GM12878 (cell line): ENCODE measurements at regions not wholly inside any gene's neighbourhood (a gene's known extent, or its start where the extent isn't known, plus 50 kb on each side); places are given as distances from the start of the nearest gene placed in this dataset.

ENCODE experiments used
- ATAC-seq: fragments of 200-7000 bp; cut with Tn5 transposase; 3 replicates; pipeline ENCODE4 v1.9.1; 2020; ENCODE audit warnings: mild to moderate bottlenecking, moderate library complexity
- BruUV-seq: library from RNA; stranded (reverse); fragments of 400-500 nt; replicated peaks from 2 replicates; lab custom pipeline; 2021; lab: Mats Ljungman, UMichigan
- CTCF ChIA-PET: fragments of 300-600 bp; sonication (Branson Sonifier 250); formaldehyde crosslinking; extraction: SDS; loops from one replicate; lab custom pipeline; 2021; ENCODE audit warnings: inconsistent platforms; lab: Yijun Ruan, JAX
- POLR2A ChIA-PET: fragments of 350-600 bp; formaldehyde crosslinking; extraction: SDS; loops from one replicate; lab custom pipeline; 2021; ENCODE audit warnings: inconsistent platforms; lab: Charles Lee
- RAD21 ChIA-PET: fragments of 300-600 bp; sonication (Branson Sonifier 250); formaldehyde crosslinking; loops from one replicate; lab custom pipeline; 2023; ENCODE audit warnings: antibody characterized with exemption; ENCODE audit not compliant: unreplicated experiment; lab: Charles Lee
- SMC1A ChIA-PET: fragments of 300-600 bp; sonication (Branson Sonifier 250); formaldehyde crosslinking; loops from one replicate; lab custom pipeline; 2023; ENCODE audit not compliant: unreplicated experiment, uncharacterized antibody; lab: Charles Lee
- DNase-seq: peaks from one replicate; pipeline ENCODE4 v3.0.0-alpha.2; 2011; ENCODE audit warnings: low read depth, low spot score
- FAIRE-seq: peaks from 3 replicates; lab custom pipeline; 2011; peaks lifted over from hg19 to GRCh38; lab: Jason Lieb, UNC
- H2AFZ ChIP-seq: 2 replicates; pipeline ENCODE4 v1.6.0; 2011; ENCODE audit warnings: low read depth, low read length, control low read depth; ENCODE audit not compliant: control insufficient read depth
- H3K27ac ChIP-seq: 2 replicates; pipeline ENCODE4 v1.5.1; 2011; ENCODE audit warnings: control low read depth; ENCODE audit not compliant: control insufficient read depth, insufficient read depth
- H3K27me3 ChIP-seq, 2 experiments: replicated peaks in 1 of 2; 2 replicates each; pipeline versions ENCODE4 v1.6.0 to v1.6.1; 2011; ENCODE audit warnings: low read length in 1 of 2; ENCODE audit not compliant: control insufficient read depth in 2 of 2, insufficient read depth in 2 of 2
- H3K36me3 ChIP-seq, 2 experiments: 2 replicates each; pipeline ENCODE4 v1.5.1; 2011; ENCODE audit warnings: low read length in 1 of 2; ENCODE audit not compliant: control insufficient read depth in 2 of 2, insufficient read depth in 2 of 2
- H3K4me1 ChIP-seq: 2 replicates; pipeline ENCODE4 v1.6.1; 2011; ENCODE audit warnings: mild to moderate bottlenecking, low read length, moderate library complexity, mixed read lengths; ENCODE audit not compliant: control insufficient read depth, insufficient read depth
- H3K4me2 ChIP-seq: 2 replicates; pipeline ENCODE4 v1.6.0; 2011; ENCODE audit warnings: control low read depth; ENCODE audit not compliant: control insufficient read depth, insufficient read depth
- H3K4me3 ChIP-seq: fragments of 200-600 bp; sonication (generic); 2 replicates; pipeline ENCODE4 v1.5.1; 2016
- H3K79me2 ChIP-seq: 2 replicates; pipeline ENCODE4 v1.6.0; 2011; ENCODE audit warnings: low read length; ENCODE audit not compliant: control insufficient read depth, insufficient read depth
- H3K9ac ChIP-seq: 2 replicates; pipeline ENCODE4 v1.8.0; 2011; ENCODE audit warnings: low read length, control low read depth, mixed read lengths; ENCODE audit not compliant: control insufficient read depth, insufficient read depth
- H3K9me3 ChIP-seq: replicated peaks from 3 replicates; pipeline ENCODE4 v1.5.1; 2011; ENCODE audit warnings: mild to moderate bottlenecking, low read length; ENCODE audit not compliant: control insufficient read depth, insufficient read depth
- H4K20me1 ChIP-seq: 2 replicates; pipeline ENCODE4 v1.6.0; 2011; ENCODE audit not compliant: control insufficient read depth, insufficient read depth
- ASH2L ChIP-seq: fragments of 300-600, 200-600 bp; sonication (generic); IDR thresholded peaks from 2 replicates; pipeline ENCODE4 v1.6.1; 2017; ENCODE audit warnings: low read depth, mild to moderate bottlenecking, borderline replicate concordance
- BACH1 ChIP-seq: fragments of 450-650 bp; IDR thresholded peaks from 2 replicates; pipeline ENCODE4 v1.6.1; 2017; ENCODE audit warnings: mild to moderate bottlenecking, borderline replicate concordance
- BRCA1 ChIP-seq: IDR thresholded peaks from 2 replicates; pipeline ENCODE4 v1.6.1; 2011; ENCODE audit warnings: low read depth, low read length, improper control_type of control experiment
- CBX3 ChIP-seq: fragments of 200-600 bp; sonication (generic); IDR thresholded peaks from 2 replicates; pipeline ENCODE4 v1.6.1; 2016; ENCODE audit warnings: low read depth, borderline replicate concordance
- ESRRA ChIP-seq: IDR thresholded peaks from 2 replicates; pipeline ENCODE4 v1.6.1; 2012; ENCODE audit warnings: mild to moderate bottlenecking, low read length, improper control_type of control experiment
- LARP7 ChIP-seq: fragments of 450-650 bp; IDR thresholded peaks from 2 replicates; pipeline ENCODE4 v1.6.1; 2017; ENCODE audit warnings: mild to moderate bottlenecking
- MTA2 ChIP-seq: fragments of 450-650 bp; IDR thresholded peaks from 2 replicates; pipeline ENCODE4 v1.6.1; 2016; ENCODE audit warnings: low read depth, mild to moderate bottlenecking, moderate library complexity
- NFXL1 ChIP-seq: fragments of 450-650 bp; IDR thresholded peaks from 2 replicates; pipeline ENCODE4 v1.6.1; 2017; ENCODE audit warnings: antibody characterized with exemption, mild to moderate bottlenecking, borderline replicate concordance
- NR2C1 ChIP-seq: fragments of 450-650 bp; IDR thresholded peaks from 2 replicates; pipeline ENCODE4 v1.6.1; 2017; ENCODE audit warnings: antibody characterized with exemption, mild to moderate bottlenecking, moderate library complexity
- RAD51 ChIP-seq: fragments of 450-650 bp; IDR thresholded peaks from 2 replicates; pipeline ENCODE4 v1.6.1; 2016; ENCODE audit warnings: moderate library complexity, mild to moderate bottlenecking, inconsistent platforms
- RUNX3 ChIP-seq: IDR thresholded peaks from 2 replicates; pipeline ENCODE4 v1.6.1; 2012; ENCODE audit warnings: low read length, inconsistent platforms
- SPI1 ChIP-seq: IDR thresholded peaks from 2 replicates; pipeline ENCODE4 v1.6.1; 2011; ENCODE audit warnings: low read depth, mild to moderate bottlenecking, low read length, moderate library complexity, borderline replicate concordance; ENCODE audit not compliant: insufficient read depth
- ZSCAN29 ChIP-seq: fragments of 450-650 bp; IDR thresholded peaks from 2 replicates; pipeline ENCODE4 v1.6.1; 2017; ENCODE audit warnings: mild to moderate bottlenecking, moderate library complexity
- in situ Hi-C: fragments of 300-500 bp; cut with MboI; formaldehyde crosslinking; loops from 9 replicates; pipeline ENCODE4 v1.14.3; 2018; ENCODE audit warnings: mixed read lengths
- intact Hi-C: fragments of 100-400 bp; cut with micrococcal nuclease; formaldehyde crosslinking; loops from one replicate; pipeline ENCODE4 v1.14.2; 2022; ENCODE audit not compliant: unreplicated experiment
- TF ChIP-seq, protein P1 (sequence below): fragments of 150-350 bp; IDR thresholded peaks from 2 replicates; pipeline ENCODE4 v1.6.1; 2016; ENCODE audit warnings: low read depth, low read length

DNA sequence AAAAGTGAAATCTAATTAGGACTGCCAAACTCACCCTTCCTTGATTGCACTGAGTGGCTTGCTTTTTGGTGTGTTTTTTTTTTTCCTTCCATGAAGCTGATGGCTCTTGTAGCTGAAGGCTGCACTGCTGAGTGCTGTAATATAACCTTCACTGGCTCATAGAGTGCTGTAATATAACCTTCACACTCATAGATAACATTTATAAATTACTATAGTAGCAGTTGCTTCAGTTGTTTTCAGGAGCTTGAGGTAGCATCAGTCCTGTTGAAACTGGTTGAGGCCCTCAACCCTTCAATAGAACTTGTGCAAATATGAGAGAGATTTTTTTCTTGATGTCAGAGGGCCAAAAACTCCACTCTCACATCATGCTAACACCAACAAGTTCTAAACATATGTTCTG lies 404.9 kb upstream of the MBL2 start:
- TF ChIP-seq RUNX3 = no peak
- TF ChIP-seq MTA2 = no peak
- TF ChIP-seq SPI1 = no peak
- TF ChIP-seq BRCA1 = no peak
- no peak for TF ChIP-seq ZSCAN29
- TF ChIP-seq, protein P1, sequence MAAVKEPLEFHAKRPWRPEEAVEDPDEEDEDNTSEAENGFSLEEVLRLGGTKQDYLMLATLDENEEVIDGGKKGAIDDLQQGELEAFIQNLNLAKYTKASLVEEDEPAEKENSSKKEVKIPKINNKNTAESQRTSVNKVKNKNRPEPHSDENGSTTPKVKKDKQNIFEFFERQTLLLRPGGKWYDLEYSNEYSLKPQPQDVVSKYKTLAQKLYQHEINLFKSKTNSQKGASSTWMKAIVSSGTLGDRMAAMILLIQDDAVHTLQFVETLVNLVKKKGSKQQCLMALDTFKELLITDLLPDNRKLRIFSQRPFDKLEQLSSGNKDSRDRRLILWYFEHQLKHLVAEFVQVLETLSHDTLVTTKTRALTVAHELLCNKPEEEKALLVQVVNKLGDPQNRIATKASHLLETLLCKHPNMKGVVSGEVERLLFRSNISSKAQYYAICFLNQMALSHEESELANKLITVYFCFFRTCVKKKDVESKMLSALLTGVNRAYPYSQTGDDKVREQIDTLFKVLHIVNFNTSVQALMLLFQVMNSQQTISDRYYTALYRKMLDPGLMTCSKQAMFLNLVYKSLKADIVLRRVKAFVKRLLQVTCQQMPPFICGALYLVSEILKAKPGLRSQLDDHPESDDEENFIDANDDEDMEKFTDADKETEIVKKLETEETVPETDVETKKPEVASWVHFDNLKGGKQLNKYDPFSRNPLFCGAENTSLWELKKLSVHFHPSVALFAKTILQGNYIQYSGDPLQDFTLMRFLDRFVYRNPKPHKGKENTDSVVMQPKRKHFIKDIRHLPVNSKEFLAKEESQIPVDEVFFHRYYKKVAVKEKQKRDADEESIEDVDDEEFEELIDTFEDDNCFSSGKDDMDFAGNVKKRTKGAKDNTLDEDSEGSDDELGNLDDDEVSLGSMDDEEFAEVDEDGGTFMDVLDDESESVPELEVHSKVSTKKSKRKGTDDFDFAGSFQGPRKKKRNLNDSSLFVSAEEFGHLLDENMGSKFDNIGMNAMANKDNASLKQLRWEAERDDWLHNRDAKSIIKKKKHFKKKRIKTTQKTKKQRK = no peak
- no peak for TF ChIP-seq NFXL1
- no peak for TF ChIP-seq LARP7
- TF ChIP-seq CBX3 = no peak
- TF ChIP-seq ASH2L = no peak
- no peak for TF ChIP-seq NR2C1
- no peak for TF ChIP-seq ESRRA
- TF ChIP-seq RAD51 = no peak
- no peak for TF ChIP-seq BACH1
- intact Hi-C loops (no loop called here), in situ Hi-C loops (no loop called here)
- no TSS peak for BruUV-seq
- DNase-seq (no peak), FAIRE-seq (no peak), ATAC-seq (no peak)
- CTCF ChIA-PET = no interaction called here
- no peak overlapping the region for H3K27ac ChIP-seq
- H3K36me3 ChIP-seq = no peaks in the 10 kb centered on the region
- H3K79me2 ChIP-seq = no peaks in the 10 kb centered on the region
- RAD21 ChIA-PET = interaction anchor here (2.1 kb wide), 1 partner anchor 226 kb away, joined by 6 read pairs; no protein-coding TSS in a partner anchor
- no peaks in the 10 kb centered on the region for H3K4me1 ChIP-seq
- POLR2A ChIA-PET = no interaction called here
- no peak overlapping the region for H3K4me3 ChIP-seq
- no peaks in the 10 kb centered on the region for H3K27me3 ChIP-seq
- no peak overlapping the region for H3K4me2 ChIP-seq
- H4K20me1 ChIP-seq = no peaks in the 10 kb centered on the region
- H3K9me3 ChIP-seq = no peaks in the 10 kb centered on the region
- no peak overlapping the region for H3K9ac ChIP-seq
- SMC1A ChIA-PET = no interaction called here
- H2AFZ ChIP-seq = no peak overlapping the region
